DOHH2 (cell line): ENCODE measurements at regions not wholly inside any gene's neighbourhood (a gene's known extent, or its start where the extent isn't known, plus 50 kb on each side); places are given as distances from the start of the nearest gene placed in this dataset.

Experiments used
- H3F3A ChIP-seq: fragments of 200-600 bp; sonication (generic), shearing (Covaris generic); 2 replicates; pipeline ENCODE4 v1.6.0; 2016; ENCODE audit warnings: antibody characterized with exemption, mild to moderate bottlenecking; ENCODE audit not compliant: control insufficient read depth, insufficient read depth
- H3K27ac ChIP-seq: fragments of 200-600 bp; sonication (generic); 2 replicates; pipeline ENCODE4 v1.5.1; 2014; ENCODE audit warnings: low read depth, mild to moderate bottlenecking, low read length, moderate library complexity
- H3K27me3 ChIP-seq: fragments of 200-600 bp; sonication (generic); 2 replicates; pipeline ENCODE4 v1.6.1; 2014; ENCODE audit warnings: mild to moderate bottlenecking, low read length, mixed read lengths; ENCODE audit not compliant: control insufficient read depth
- H3K36me3 ChIP-seq: fragments of 200-600 bp; sonication (generic); 2 replicates; pipeline ENCODE4 v1.6.1; 2014; ENCODE audit warnings: mild to moderate bottlenecking, low read length, moderate library complexity, mixed read lengths; ENCODE audit not compliant: control insufficient read depth
- H3K4me1 ChIP-seq: fragments of 200-600 bp; sonication (generic); 2 replicates; pipeline ENCODE4 v1.6.1; 2014; ENCODE audit warnings: mild to moderate bottlenecking, low read length, mixed read lengths; ENCODE audit not compliant: control insufficient read depth
- H3K4me2 ChIP-seq: fragments of 200-600 bp; sonication (generic); 2 replicates; pipeline ENCODE4 v1.6.0; 2014; ENCODE audit warnings: mild to moderate bottlenecking, low read length, moderate library complexity
- H3K4me3 ChIP-seq: fragments of 200-600 bp; sonication (generic); 2 replicates; pipeline ENCODE4 v1.5.1; 2014; ENCODE audit warnings: mild to moderate bottlenecking, low read length, mixed read lengths
- H3K79me2 ChIP-seq: fragments of 200-600 bp; sonication (generic); 2 replicates; pipeline ENCODE4 v1.6.1; 2014; ENCODE audit warnings: mild to moderate bottlenecking, low read length, mixed read lengths; ENCODE audit not compliant: control insufficient read depth
- H3K9me2 ChIP-seq: fragments of 200-600 bp; sonication (generic); replicated peaks from 2 replicates; pipeline ENCODE4 v1.6.1; 2014; ENCODE audit warnings: mild to moderate bottlenecking, low read length, mixed read lengths; ENCODE audit not compliant: control insufficient read depth
- H3K9me3 ChIP-seq: fragments of 200-600 bp; sonication (generic); 2 replicates; pipeline ENCODE4 v1.6.1; 2014; ENCODE audit warnings: antibody characterized with exemption, low read length, mixed read lengths; ENCODE audit not compliant: control insufficient read depth, insufficient read depth
- H4K20me1 ChIP-seq: fragments of 200-600 bp; sonication (generic); 2 replicates; pipeline ENCODE4 v1.6.0; 2014; ENCODE audit warnings: low read depth, mild to moderate bottlenecking, antibody characterized with exemption, low read length, moderate library complexity; ENCODE audit not compliant: control insufficient read depth, insufficient read depth
- EZH2phosphoT487 ChIP-seq: fragments of 200-600 bp; sonication (generic); IDR thresholded peaks from 2 replicates; pipeline ENCODE4 v1.6.1; 2017; ENCODE audit warnings: borderline replicate concordance, mild to moderate bottlenecking, antibody characterized with exemption, low read length, moderate library complexity, mixed read lengths
- TF ChIP-seq, protein P1 (sequence below): fragments of 200-600 bp; sonication (generic); IDR thresholded peaks from one replicate; pipeline ENCODE4 v1.5.1; 2014; ENCODE audit warnings: antibody characterized with exemption, mild to moderate bottlenecking, low read depth, low read length; ENCODE audit not compliant: poor library complexity, severe bottlenecking

GRCh38 chr1:234870020-234870981 is 258.3 kb downstream of the TOMM20 start:
- no peaks in the 10 kb centered on the region for H3K4me1 ChIP-seq
- H3K27ac ChIP-seq: no peak overlapping the region
- H3K27me3 ChIP-seq: no peaks in the 10 kb centered on the region; the same call in 1 of the 2 replicates
- H3K4me3 ChIP-seq: no peak overlapping the region
- no peaks in the 10 kb centered on the region for H3F3A ChIP-seq
- no peaks in the 10 kb centered on the region for H3K36me3 ChIP-seq
- no peak overlapping the region for H3K4me2 ChIP-seq
- H3K9me2 ChIP-seq: no peaks in the 10 kb centered on the region
- H3K79me2 ChIP-seq: no peaks in the 10 kb centered on the region
- TF ChIP-seq EZH2phosphoT487: no peak
- TF ChIP-seq, protein P1, sequence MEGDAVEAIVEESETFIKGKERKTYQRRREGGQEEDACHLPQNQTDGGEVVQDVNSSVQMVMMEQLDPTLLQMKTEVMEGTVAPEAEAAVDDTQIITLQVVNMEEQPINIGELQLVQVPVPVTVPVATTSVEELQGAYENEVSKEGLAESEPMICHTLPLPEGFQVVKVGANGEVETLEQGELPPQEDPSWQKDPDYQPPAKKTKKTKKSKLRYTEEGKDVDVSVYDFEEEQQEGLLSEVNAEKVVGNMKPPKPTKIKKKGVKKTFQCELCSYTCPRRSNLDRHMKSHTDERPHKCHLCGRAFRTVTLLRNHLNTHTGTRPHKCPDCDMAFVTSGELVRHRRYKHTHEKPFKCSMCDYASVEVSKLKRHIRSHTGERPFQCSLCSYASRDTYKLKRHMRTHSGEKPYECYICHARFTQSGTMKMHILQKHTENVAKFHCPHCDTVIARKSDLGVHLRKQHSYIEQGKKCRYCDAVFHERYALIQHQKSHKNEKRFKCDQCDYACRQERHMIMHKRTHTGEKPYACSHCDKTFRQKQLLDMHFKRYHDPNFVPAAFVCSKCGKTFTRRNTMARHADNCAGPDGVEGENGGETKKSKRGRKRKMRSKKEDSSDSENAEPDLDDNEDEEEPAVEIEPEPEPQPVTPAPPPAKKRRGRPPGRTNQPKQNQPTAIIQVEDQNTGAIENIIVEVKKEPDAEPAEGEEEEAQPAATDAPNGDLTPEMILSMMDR: no peak
- H4K20me1 ChIP-seq: no peaks in the 10 kb centered on the region
- H3K9me3 ChIP-seq: no peaks in the 10 kb centered on the region

DNA sequence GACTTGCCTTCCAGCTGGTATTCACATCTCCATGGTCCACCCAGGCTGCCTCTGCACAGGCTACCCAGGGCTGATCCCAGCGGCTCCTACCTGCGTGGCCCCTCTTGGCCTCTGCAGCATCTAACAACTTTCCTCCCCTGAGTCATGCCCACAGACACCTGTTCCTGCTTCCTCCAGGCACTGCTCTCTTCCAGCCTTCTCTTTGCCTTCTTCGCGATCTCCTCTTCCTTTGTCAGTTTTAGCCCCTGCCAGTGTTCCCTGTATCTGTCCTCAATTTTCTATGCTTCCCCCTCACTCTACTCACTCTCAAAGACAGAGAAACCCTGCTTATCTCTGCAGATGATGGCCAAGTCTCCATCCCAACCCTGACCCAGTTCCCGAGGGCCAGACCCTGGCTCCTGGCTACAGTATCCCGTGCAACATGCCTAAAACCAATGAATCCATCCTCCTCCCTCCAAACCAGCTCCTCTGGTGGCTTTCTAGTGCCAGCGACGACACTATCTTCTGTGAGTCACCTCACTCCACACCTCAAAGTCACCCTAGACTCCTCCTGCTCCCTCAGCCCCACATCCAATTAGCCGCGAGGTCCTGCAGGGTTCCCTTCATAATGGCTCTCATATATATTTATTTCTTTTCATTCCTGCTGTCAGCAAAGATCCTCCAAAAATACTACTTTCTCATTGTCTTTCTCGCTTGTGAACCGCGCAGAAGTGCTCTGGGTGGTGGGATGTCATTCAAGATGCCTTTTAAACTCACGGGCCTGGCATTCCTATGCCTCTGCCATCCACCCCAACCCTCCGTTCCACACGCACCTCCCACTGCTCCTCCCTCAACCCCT is 259.2 kb downstream of the TOMM20 start:
- TF ChIP-seq, protein P1: no peak
- TF ChIP-seq EZH2phosphoT487: no peak
- no peaks in the 10 kb centered on the region for H3K36me3 ChIP-seq
- no peaks in the 10 kb centered on the region for H3K9me2 ChIP-seq
- no peak overlapping the region for H3K4me2 ChIP-seq
- H3K4me3 ChIP-seq: no peak overlapping the region
- no peaks in the 10 kb centered on the region; the same call in 1 of the 2 replicates for H3K27me3 ChIP-seq
- no peak overlapping the region for H3K27ac ChIP-seq
- H3F3A ChIP-seq: no peaks in the 10 kb centered on the region
- no peaks in the 10 kb centered on the region for H3K79me2 ChIP-seq
- H3K4me1 ChIP-seq: no peaks in the 10 kb centered on the region
- no peaks in the 10 kb centered on the region for H4K20me1 ChIP-seq
- no peaks in the 10 kb centered on the region for H3K9me3 ChIP-seq

DNA sequence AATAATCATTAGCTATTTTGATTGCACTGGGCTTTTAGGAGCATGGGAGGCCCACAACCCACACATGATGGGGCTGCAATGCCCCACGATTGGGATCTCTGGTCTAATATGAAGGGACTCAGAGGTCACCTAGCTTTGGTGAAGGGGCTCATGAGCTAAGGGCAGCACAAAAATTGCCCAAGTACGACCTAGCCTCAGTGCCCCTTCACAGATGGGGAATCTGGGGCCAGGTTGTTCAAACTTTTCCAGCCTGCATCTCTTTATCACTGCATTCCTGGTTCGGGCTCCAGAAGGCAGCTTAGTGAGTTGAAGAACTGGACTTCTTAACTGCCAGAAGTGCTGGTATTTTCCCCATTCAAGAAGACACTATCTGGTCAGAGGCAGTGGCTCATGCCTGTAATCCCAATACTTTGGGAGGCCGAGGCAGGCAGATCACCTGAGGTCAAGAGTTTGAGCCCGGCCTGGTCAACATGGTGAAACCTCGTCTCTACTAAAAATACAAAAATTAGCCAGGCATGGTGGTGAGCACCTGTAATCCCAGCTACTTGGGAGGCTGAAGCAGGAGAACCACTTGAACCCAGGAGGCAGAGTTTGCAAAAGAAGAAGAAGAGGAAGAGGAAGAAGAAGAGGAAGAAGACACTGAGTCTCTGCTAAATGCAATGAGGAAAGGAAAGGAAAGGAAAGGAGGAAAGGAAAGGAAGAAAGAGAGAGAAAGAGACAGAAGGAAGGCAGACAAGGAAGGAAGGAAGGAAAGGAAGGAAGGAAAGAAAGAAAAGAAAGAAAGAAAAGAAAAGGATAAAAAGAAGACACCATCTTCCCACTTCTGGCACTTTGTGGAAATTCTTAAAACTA is 258.5 kb upstream of the IRF2BP2 start:
- no peaks in the 10 kb centered on the region for H3K9me3 ChIP-seq
- no peaks in the 10 kb centered on the region for H4K20me1 ChIP-seq
- no peaks in the 10 kb centered on the region for H3K79me2 ChIP-seq
- no peaks in the 10 kb centered on the region for H3K9me2 ChIP-seq
- no peak overlapping the region for H3K27ac ChIP-seq
- TF ChIP-seq, protein P1: no peak
- TF ChIP-seq EZH2phosphoT487: no peak
- no peaks in the 10 kb centered on the region; the same call in 1 of the 2 replicates for H3K27me3 ChIP-seq
- H3K4me3 ChIP-seq: no peak overlapping the region
- H3K4me2 ChIP-seq: no peak overlapping the region
- no peaks in the 10 kb centered on the region for H3K4me1 ChIP-seq
- H3K36me3 ChIP-seq: no peaks in the 10 kb centered on the region
- H3F3A ChIP-seq: no peaks in the 10 kb centered on the region
